ENCODE measurements at regions not wholly inside any gene's neighbourhood (a gene's known extent, or its start where the extent isn't known, plus 50 kb on each side); places are given as distances from the start of the nearest gene placed in this dataset.

- intact Hi-C loops (cut with DNase I; ENCODE audit: low total_unique reads): no loop called here
These were observed 390.8 kb upstream of the BOD1L1 start for GRCh38 chr4:14018191-14018853.

GRCh38 chr4:14022456-14022855 is 394.9 kb upstream of the BOD1L1 start:
- no peak overlapping the region for H3K4me3 ChIP-seq
- 44 to 81% (median 53%) methylated on average over 1 of the region's 1 CpG for WGBS, 5 donors
- H3K36me3 ChIP-seq: no peaks in the 10 kb centered on the region
- no peaks in the 10 kb centered on the region for H3K4me1 ChIP-seq
- TF ChIP-seq POLR2AphosphoS5 (IDR thresholded peaks at IDR 0.05) (no peak), CTCF (IDR thresholded peaks at IDR 0.05 in 8 of 11, conservative IDR thresholded peaks at IDR 0.05 in 3 of 11) (no peak), POLR2A (IDR thresholded peaks at IDR 0.05) (no peak)
- no peak overlapping the region for H3K27ac ChIP-seq
- intact Hi-C loops (cut with DNase I; ENCODE audit: low total_unique reads): no loop called here
- H3K27me3 ChIP-seq (replicated peaks in 1 of 7): no peaks in the 10 kb centered on the region
- no peaks in the 10 kb centered on the region for H3K9me3 ChIP-seq
- no peak for DNase-seq

More at GRCh38 chr4:14018191-14018853, 390.8 kb upstream of the BOD1L1 start:
- TF ChIP-seq CTCF (IDR thresholded peaks at IDR 0.05 in 8 of 11, conservative IDR thresholded peaks at IDR 0.05 in 3 of 11): no peak
- no peak for TF ChIP-seq POLR2A (IDR thresholded peaks at IDR 0.05)
- DNase-seq: no peak
- H3K9me3 ChIP-seq: peaks cover 0 to 23% (median 14%) of the 10 kb centered on the region in 8 donors
- no peaks in the 10 kb centered on the region for H3K36me3 ChIP-seq
- no peaks in the 10 kb centered on the region for H3K4me1 ChIP-seq
- H3K27me3 ChIP-seq (replicated peaks in 1 of 7): no peaks in the 10 kb centered on the region
- 73 to 82% (median 75%) methylated on average over 5 of the region's 5 CpGs for whole genome bisulfite sequencing, 5 donors
- no peak overlapping the region for H3K27ac ChIP-seq
- no peak overlapping the region for H3K4me3 ChIP-seq

- H3K36me3 ChIP-seq: no peaks in the 10 kb centered on the region
- H3K27me3 ChIP-seq (replicated peaks in 1 of 7): no peaks in the 10 kb centered on the region
- DNase-seq: no peak
- TF ChIP-seq CTCF (IDR thresholded peaks at IDR 0.05 in 8 of 11, conservative IDR thresholded peaks at IDR 0.05 in 3 of 11): no peak
- no peak for TF ChIP-seq POLR2A (IDR thresholded peaks at IDR 0.05)
- TF ChIP-seq POLR2AphosphoS5 (IDR thresholded peaks at IDR 0.05): no peak
- 86 to 96% (median 91%) methylated on average over 3 of the region's 3 CpGs for WGBS, 5 donors
- no peaks in the 10 kb centered on the region for H3K4me1 ChIP-seq
- H3K9me3 ChIP-seq: no peaks in the 10 kb centered on the region
- intact Hi-C loops (cut with DNase I; ENCODE audit: low total_unique reads): no loop called here
- no peak overlapping the region for H3K27ac ChIP-seq
- no peak overlapping the region for H3K4me3 ChIP-seq
These were observed 395.5 kb upstream of the BOD1L1 start for GRCh38 chr4:14023036-14023435.

- no peak for TF ChIP-seq CTCF (IDR thresholded peaks at IDR 0.05 in 8 of 11, conservative IDR thresholded peaks at IDR 0.05 in 3 of 11)
- TF ChIP-seq POLR2A (IDR thresholded peaks at IDR 0.05): no peak
- Histone ChIP-seq H3K27me3 (replicated peaks in 1 of 7) (no peaks in the 10 kb centered on the region), H3K4me3 (no peak overlapping the region), H3K36me3 (no peaks in the 10 kb centered on the region), H3K4me1 (no peaks in the 10 kb centered on the region), H3K9me3 (no peaks in the 10 kb centered on the region), H3K27ac (no peak overlapping the region)
- no peak for DNase-seq
- 91 to 96% (median 93%) methylated on average over 1 of the region's 1 CpG for WGBS, 5 donors
- intact Hi-C loops (cut with DNase I; ENCODE audit: low total_unique reads): no loop called here
These were observed 396.4 kb upstream of the BOD1L1 start for GRCh38 chr4:14023896-14024295.

Data from spleen (tissue), 11 donors.